Choroid plexus epithelial cell (primary cell): ENCODE measurements at regions not wholly inside any gene's neighbourhood (a gene's known extent, or its start where the extent isn't known, plus 50 kb on each side); places are given as distances from the start of the nearest gene placed in this dataset.
"Not testable (repeated sequence)": the region's sequence is repeated elsewhere in the genome, so short reads cannot be mapped to it uniquely, and the experiment has no call there.

ENCODE experiments used
- DNase-seq: peaks from one replicate; pipeline ENCODE4 v3.0.0-alpha.2; 2010; ENCODE audit warnings: low read depth
- H3K4me3 ChIP-seq: 2 replicates; pipeline ENCODE4 v1.5.1; 2011; ENCODE audit warnings: low read depth, mild to moderate bottlenecking, control low read depth, low read length, moderate library complexity
- CTCF ChIP-seq: conservative IDR thresholded peaks from 2 replicates; pipeline ENCODE4 v1.5.1; 2011; ENCODE audit warnings: low read depth, mild to moderate bottlenecking, control low read depth, inconsistent platforms, low read length, moderate library complexity

DNA sequence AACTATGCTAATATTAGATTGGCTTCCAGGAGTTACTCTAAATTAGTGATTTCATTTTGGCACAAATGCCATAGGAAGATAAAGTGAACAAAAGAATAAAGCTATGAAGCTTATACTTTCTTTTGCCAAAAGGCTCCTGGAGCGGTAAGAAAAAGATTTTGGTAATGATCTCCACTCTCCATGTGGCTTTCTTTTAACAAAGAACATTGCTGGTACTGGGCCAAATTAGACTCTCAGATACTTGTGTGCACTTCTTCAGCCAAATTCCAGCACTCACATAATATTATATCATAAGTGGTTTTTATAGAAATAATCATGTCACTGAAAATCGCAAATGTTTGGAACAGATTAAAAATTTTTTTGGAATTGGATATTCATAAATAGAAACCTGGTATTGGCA lies 142.4 kb upstream of the FGF13 start:
- no peak for DNase-seq
- no peak for TF ChIP-seq CTCF
- no peak overlapping the region for H3K4me3 ChIP-seq

GRCh38 chrX:138849521-138849920 lies 138.0 kb upstream of the FGF13 start:
- H3K4me3 ChIP-seq, result no peak overlapping the region
- DNase-seq, result no peak
- no peak for TF ChIP-seq CTCF

- no peak for TF ChIP-seq CTCF
- no peak overlapping the region for H3K4me3 ChIP-seq
- DNase-seq, result peak; percentile 2
Measured at GRCh38 chrX:138847930-138848329, 136.4 kb upstream of the FGF13 start.

GRCh38 chrX:138845786-138846185 lies 134.3 kb upstream of the FGF13 start:
- no peak for DNase-seq
- no peak overlapping the region for H3K4me3 ChIP-seq
- TF ChIP-seq CTCF, result no peak

GRCh38 chrX:138807400-138807799 lies 95.9 kb upstream of the FGF13 start:
- DNase-seq, H3K4me3 ChIP-seq: not testable (repeated sequence)

DNA sequence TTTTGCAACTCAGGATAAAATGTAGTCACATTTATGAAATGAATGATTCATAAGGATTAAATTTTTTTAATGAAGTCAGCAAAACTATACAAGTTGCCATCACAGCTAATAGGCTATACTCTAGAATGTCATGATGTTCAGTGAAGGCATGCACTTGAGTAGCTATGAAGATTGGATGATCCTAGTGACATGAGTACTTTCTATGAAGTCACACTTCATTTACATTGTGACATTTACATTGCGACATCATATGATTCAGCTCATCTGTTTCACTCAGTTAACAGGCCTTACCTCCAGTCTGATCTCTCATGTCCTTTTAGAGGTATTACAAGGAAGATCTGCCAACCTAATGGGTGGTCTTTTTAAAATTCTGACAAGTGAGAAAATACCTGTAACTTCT lies 82.7 kb upstream of the FGF13 start:
- no peak overlapping the region for H3K4me3 ChIP-seq
- no peak for DNase-seq
- TF ChIP-seq CTCF, result no peak

- TF ChIP-seq CTCF, result no peak
- no peak overlapping the region for H3K4me3 ChIP-seq
- DNase-seq, result no peak
Measured at GRCh38 chrX:138791551-138791950, 80.0 kb upstream of the FGF13 start.

GRCh38 chrX:138788771-138789170 lies 77.3 kb upstream of the FGF13 start:
- no peak for DNase-seq
- no peak for TF ChIP-seq CTCF
- no peak overlapping the region for H3K4me3 ChIP-seq

- not testable (repeated sequence) for DNase-seq, H3K4me3 ChIP-seq
Measured at GRCh38 chrX:138778576-138778909, 67.0 kb upstream of the FGF13 start.

DNA sequence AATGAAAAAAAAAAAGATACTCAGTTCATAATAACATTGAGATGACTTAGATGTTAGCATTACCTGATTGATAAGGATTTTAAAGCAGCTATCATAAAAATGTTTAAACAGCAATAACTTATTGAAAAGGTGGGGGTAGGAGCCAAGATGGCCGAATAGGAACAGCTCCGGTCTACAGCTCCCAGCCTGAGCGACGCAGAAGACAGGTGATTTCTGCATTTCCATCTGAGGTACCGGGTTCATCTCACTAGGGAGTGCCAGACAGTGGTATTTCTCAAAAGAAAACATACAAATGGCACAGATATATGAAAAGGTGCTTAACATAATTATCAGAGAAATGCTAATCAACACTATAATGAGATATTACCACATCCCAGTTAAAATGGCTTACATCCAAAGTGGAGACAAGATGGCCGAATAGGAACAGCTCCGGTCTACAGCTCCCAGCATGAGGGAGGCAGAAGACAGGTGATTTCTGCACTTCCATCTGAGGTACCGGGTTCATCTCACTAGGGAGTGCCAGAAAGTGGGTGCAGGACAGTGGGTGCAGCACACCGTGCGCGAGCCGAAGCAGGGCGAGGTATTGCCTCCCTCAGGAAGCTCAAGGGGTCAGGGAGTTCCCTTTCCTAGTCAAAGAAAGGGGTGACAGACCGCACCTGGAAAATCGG lies 66.5 kb upstream of the FGF13 start:
- not testable (repeated sequence) for DNase-seq, H3K4me3 ChIP-seq
